HG03354 (cell line): ENCODE measurements at regions not wholly inside any gene's neighbourhood (a gene's known extent, or its start where the extent isn't known, plus 50 kb on each side); places are given as distances from the start of the nearest gene placed in this dataset.

ENCODE experiments used
- ATAC-seq: cut with Tn5 transposase; IDR thresholded peaks from one replicate; pipeline ENCODE4 v1.9.1; 2021; ENCODE audit warnings: mild to moderate bottlenecking; ENCODE audit not compliant: unreplicated experiment, poor library complexity, severe bottlenecking

- no peak for ATAC-seq
These were observed 438.7 kb downstream of the BCKDHB start for GRCh38 chr6:80544976-80545722.

GRCh38 chr6:80544555-80544954 lies 438.1 kb downstream of the BCKDHB start:
- ATAC-seq = no peak

- ATAC-seq = no peak
These were observed 437.2 kb downstream of the BCKDHB start for GRCh38 chr6:80543598-80544222.

- ATAC-seq = no peak
These were observed 436.7 kb downstream of the BCKDHB start for GRCh38 chr6:80543151-80543550.

GRCh38 chr6:80541886-80542285 lies 435.4 kb downstream of the BCKDHB start:
- ATAC-seq = no peak

- ATAC-seq = peak; percentile 66
These were observed 434.7 kb downstream of the BCKDHB start for GRCh38 chr6:80541181-80541580.

- peak; percentile 10 for ATAC-seq
These were observed 434.2 kb downstream of the BCKDHB start for GRCh38 chr6:80540700-80541099.

GRCh38 chr6:80537118-80537972 lies 430.9 kb downstream of the BCKDHB start:
- ATAC-seq = no peak

GRCh38 chr6:80535914-80536565 lies 429.6 kb downstream of the BCKDHB start:
- no peak for ATAC-seq

GRCh38 chr6:80531681-80532619 lies 425.5 kb downstream of the BCKDHB start:
- ATAC-seq = no peak

- ATAC-seq = no peak
These were observed 423.6 kb downstream of the BCKDHB start for GRCh38 chr6:80530103-80530502.

GRCh38 chr6:80528115-80528514 lies 421.6 kb downstream of the BCKDHB start:
- no peak for ATAC-seq

GRCh38 chr6:80527552-80528052 lies 421.1 kb downstream of the BCKDHB start:
- ATAC-seq = no peak

- ATAC-seq = no peak
These were observed 417.1 kb downstream of the BCKDHB start for GRCh38 chr6:80523531-80523997.

GRCh38 chr6:80523010-80523409 lies 416.5 kb downstream of the BCKDHB start:
- no peak for ATAC-seq

- ATAC-seq = no peak
These were observed 416.1 kb downstream of the BCKDHB start for GRCh38 chr6:80522576-80522975.

GRCh38 chr6:80519811-80520594 lies 413.5 kb downstream of the BCKDHB start:
- ATAC-seq = no peak

GRCh38 chr6:80517525-80517924 lies 411.1 kb downstream of the BCKDHB start:
- ATAC-seq = no peak
